ENCODE measurements at regions not wholly inside any gene's neighbourhood (a gene's known extent, or its start where the extent isn't known, plus 50 kb on each side); places are given as distances from the start of the nearest gene placed in this dataset.

DNA sequence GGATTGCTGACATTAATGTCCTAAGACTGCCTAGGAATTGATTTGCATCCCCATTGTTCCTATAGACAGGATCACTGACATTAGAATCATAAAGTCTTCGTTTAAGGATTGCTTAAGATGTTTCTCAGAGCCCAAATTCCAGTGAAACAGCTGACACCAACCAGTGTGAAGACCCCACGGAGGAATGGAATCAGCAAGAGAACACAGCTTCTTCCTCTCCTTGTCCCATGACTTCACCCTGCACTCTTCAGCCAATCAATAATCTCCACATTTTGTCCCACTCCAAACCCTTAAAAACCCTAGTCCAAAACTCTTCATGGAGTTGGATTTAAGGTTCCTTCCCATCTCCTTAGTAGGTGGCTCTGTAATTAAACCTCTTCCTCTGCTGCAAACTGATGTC is 157.0 kb upstream of the NDUFV2 start:
- POLR2A ChIA-PET, result no interaction called here
- Histone ChIP-seq H3K27me3 (ENCODE audit: control insufficient read depth, insufficient read depth, low read length) (no peaks in the 10 kb centered on the region), H3K27ac (ENCODE audit: low read length) (no peak overlapping the region), H3K36me3 (ENCODE audit: control insufficient read depth, insufficient read depth, low read length) (no peaks in the 10 kb centered on the region), H3K9me3 (ENCODE audit: control insufficient read depth, insufficient read depth, low read depth, low read length) (peaks cover 3% of the 10 kb centered on the region; the same call in 1 of the 2 replicates), H3K4me1 (ENCODE audit: control insufficient read depth, insufficient read depth, low read length) (peaks cover 6% of the 10 kb centered on the region; the same call in 1 of the 2 replicates), H3K4me3 (ENCODE audit: low read depth in 2 of 2, low read length in 2 of 2) (no peak overlapping the region)
- no TSS peak for BruUV-seq (replicated peaks)
- ATAC-seq (no peak), DNase-seq (ENCODE audit: low read depth, low spot score) (no peak)
- intact Hi-C loops (cut with micrococcal nuclease; ENCODE audit: unreplicated experiment) (no loop called here), in situ Hi-C loops (cut with HindIII; ENCODE audit: low pct_unique_long_range_greater_than_20kb, low sequenced_read_pairs) (no loop called here)
- CTCF ChIA-PET, result no interaction called here
- no peak for TF ChIP-seq SIN3A (IDR thresholded peaks at IDR 0.05; ENCODE audit: borderline replicate concordance, insufficient read depth, low read depth, low read length)

DNA sequence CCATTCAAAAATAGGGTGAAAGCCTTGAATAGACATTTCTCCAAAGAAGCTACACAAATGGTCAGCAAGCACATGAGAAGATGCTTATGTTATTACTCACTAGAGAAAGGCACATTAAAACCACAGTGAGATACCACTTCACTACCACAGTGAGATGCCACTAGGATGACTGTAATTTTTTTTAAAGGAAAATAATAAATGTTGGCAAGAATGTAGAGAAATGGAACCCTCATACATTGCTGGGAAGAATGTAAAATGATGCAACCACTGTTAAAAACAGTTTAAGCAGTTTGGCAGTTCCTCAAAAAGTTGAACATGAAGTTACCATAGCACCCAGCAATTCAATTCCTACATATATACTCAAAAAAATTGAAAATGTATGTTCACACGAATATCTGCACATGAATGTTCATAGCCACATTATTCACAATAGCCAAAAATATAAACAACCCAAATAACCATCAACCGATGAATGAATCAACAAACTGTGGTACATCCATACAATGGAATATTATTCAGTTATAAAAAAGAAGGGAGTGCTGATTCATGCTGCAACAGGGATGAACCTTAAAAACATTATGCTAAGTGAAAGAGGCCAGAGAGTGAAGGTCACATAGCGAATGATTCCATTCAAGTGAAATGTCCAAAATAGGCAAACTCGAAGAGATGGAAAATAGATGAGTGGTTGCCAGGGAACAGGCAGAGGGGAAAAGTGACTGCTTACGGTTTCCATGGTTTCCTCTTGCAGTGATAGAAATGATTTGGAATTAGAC is 156.2 kb upstream of the NDUFV2 start:
- ATAC-seq, result no peak
- Histone ChIP-seq H3K27ac (ENCODE audit: low read length) (no peak overlapping the region), H3K4me1 (ENCODE audit: control insufficient read depth, insufficient read depth, low read length) (peaks cover 6% of the 10 kb centered on the region; the same call in 1 of the 2 replicates), H3K27me3 (ENCODE audit: control insufficient read depth, insufficient read depth, low read length) (no peaks in the 10 kb centered on the region), H3K36me3 (ENCODE audit: control insufficient read depth, insufficient read depth, low read length) (no peaks in the 10 kb centered on the region), H3K9me3 (ENCODE audit: control insufficient read depth, insufficient read depth, low read depth, low read length) (peaks cover 3% of the 10 kb centered on the region; the same call in 1 of the 2 replicates), H3K4me3 (ENCODE audit: low read depth in 2 of 2, low read length in 2 of 2) (no peak overlapping the region)
- no peak for DNase-seq (ENCODE audit: low read depth, low spot score)
- intact Hi-C loops (cut with micrococcal nuclease; ENCODE audit: unreplicated experiment) (no loop called here), in situ Hi-C loops (cut with HindIII; ENCODE audit: low pct_unique_long_range_greater_than_20kb, low sequenced_read_pairs) (no loop called here)
- ChIA-PET CTCF (no interaction called here), POLR2A (no interaction called here)
- no peak for TF ChIP-seq POLR2AphosphoS5 (IDR thresholded peaks at IDR 0.05; ENCODE audit: low read depth, low read length)
- BruUV-seq (replicated peaks), result no TSS peak

DNA sequence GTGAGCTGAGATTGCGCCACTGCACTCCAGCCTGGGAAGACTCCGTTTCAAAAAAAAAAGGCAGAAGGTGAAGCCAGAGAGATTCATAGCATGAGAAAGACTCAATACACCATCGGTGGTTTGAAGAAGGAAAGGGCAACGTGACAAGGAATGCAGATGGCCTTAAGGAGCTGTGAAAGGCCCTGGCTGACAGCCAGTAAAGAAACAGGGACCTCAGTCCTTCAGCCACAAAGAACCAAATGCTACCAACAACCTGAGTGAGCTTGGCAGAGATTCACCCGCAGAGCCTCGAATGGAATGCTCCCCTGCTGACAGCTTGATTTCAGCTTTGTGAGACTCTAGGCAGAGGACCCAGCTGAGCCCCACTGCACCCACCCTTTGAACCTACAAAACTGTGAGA is 154.9 kb upstream of the NDUFV2 start:
- BruUV-seq (replicated peaks), result no TSS peak
- peaks cover 3% of the 10 kb centered on the region; the same call in 1 of the 2 replicates for H3K9me3 ChIP-seq (ENCODE audit: control insufficient read depth, insufficient read depth, low read depth, low read length)
- in situ Hi-C loops (cut with HindIII; ENCODE audit: low pct_unique_long_range_greater_than_20kb, low sequenced_read_pairs) (no loop called here), intact Hi-C loops (cut with micrococcal nuclease; ENCODE audit: unreplicated experiment) (no loop called here)
- ChIA-PET POLR2A (no interaction called here), CTCF (no interaction called here)
- H3K4me1 ChIP-seq (ENCODE audit: control insufficient read depth, insufficient read depth, low read length), result peaks cover 6% of the 10 kb centered on the region; the same call in 1 of the 2 replicates
- no peaks in the 10 kb centered on the region for H3K27me3 ChIP-seq (ENCODE audit: control insufficient read depth, insufficient read depth, low read length)
- no peak overlapping the region for H3K27ac ChIP-seq (ENCODE audit: low read length)
- no peaks in the 10 kb centered on the region for H3K36me3 ChIP-seq (ENCODE audit: control insufficient read depth, insufficient read depth, low read length)
- TF ChIP-seq TCF7L2 (IDR thresholded peaks at IDR 0.05; ENCODE audit: low read depth, low read length) (no peak), POLR2AphosphoS5 (IDR thresholded peaks at IDR 0.05; ENCODE audit: low read depth, low read length) (no peak), SIN3A (IDR thresholded peaks at IDR 0.05; ENCODE audit: borderline replicate concordance, insufficient read depth, low read depth, low read length) (no peak)
- TF ChIP-seq, protein P1, sequence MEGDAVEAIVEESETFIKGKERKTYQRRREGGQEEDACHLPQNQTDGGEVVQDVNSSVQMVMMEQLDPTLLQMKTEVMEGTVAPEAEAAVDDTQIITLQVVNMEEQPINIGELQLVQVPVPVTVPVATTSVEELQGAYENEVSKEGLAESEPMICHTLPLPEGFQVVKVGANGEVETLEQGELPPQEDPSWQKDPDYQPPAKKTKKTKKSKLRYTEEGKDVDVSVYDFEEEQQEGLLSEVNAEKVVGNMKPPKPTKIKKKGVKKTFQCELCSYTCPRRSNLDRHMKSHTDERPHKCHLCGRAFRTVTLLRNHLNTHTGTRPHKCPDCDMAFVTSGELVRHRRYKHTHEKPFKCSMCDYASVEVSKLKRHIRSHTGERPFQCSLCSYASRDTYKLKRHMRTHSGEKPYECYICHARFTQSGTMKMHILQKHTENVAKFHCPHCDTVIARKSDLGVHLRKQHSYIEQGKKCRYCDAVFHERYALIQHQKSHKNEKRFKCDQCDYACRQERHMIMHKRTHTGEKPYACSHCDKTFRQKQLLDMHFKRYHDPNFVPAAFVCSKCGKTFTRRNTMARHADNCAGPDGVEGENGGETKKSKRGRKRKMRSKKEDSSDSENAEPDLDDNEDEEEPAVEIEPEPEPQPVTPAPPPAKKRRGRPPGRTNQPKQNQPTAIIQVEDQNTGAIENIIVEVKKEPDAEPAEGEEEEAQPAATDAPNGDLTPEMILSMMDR (IDR thresholded peaks at IDR 0.05), result no peak
- TF ChIP-seq, protein P2, sequence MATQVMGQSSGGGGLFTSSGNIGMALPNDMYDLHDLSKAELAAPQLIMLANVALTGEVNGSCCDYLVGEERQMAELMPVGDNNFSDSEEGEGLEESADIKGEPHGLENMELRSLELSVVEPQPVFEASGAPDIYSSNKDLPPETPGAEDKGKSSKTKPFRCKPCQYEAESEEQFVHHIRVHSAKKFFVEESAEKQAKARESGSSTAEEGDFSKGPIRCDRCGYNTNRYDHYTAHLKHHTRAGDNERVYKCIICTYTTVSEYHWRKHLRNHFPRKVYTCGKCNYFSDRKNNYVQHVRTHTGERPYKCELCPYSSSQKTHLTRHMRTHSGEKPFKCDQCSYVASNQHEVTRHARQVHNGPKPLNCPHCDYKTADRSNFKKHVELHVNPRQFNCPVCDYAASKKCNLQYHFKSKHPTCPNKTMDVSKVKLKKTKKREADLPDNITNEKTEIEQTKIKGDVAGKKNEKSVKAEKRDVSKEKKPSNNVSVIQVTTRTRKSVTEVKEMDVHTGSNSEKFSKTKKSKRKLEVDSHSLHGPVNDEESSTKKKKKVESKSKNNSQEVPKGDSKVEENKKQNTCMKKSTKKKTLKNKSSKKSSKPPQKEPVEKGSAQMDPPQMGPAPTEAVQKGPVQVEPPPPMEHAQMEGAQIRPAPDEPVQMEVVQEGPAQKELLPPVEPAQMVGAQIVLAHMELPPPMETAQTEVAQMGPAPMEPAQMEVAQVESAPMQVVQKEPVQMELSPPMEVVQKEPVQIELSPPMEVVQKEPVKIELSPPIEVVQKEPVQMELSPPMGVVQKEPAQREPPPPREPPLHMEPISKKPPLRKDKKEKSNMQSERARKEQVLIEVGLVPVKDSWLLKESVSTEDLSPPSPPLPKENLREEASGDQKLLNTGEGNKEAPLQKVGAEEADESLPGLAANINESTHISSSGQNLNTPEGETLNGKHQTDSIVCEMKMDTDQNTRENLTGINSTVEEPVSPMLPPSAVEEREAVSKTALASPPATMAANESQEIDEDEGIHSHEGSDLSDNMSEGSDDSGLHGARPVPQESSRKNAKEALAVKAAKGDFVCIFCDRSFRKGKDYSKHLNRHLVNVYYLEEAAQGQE (IDR thresholded peaks at IDR 0.05; ENCODE audit: insufficient read depth in 1 of 2, low read depth in 2 of 2, low read length in 1 of 2), result no peak
- no peak for ATAC-seq
- no peak for DNase-seq (ENCODE audit: low read depth, low spot score)
- H3K4me3 ChIP-seq (ENCODE audit: low read depth in 2 of 2, low read length in 2 of 2), result no peak overlapping the region

All from Panc1 (cell line).